Smooth muscle cell (in vitro differentiated cells): ENCODE measurements at regions not wholly inside any gene's neighbourhood (a gene's known extent, or its start where the extent isn't known, plus 50 kb on each side); places are given as distances from the start of the nearest gene placed in this dataset.
"Not testable (repeated sequence)": the region's sequence is repeated elsewhere in the genome, so short reads cannot be mapped to it uniquely, and the experiment has no call there.

Experiments used
- DNase-seq: peaks from one replicate; lab custom pipeline; 2025; ENCODE audit not compliant: unreplicated experiment; lab: John Stamatoyannopoulos, UW
- H2AFZ ChIP-seq: fragments of 200-600 bp; sonication (generic); 2 replicates; pipeline ENCODE4 v1.6.0; 2016; ENCODE audit warnings: antibody characterized with exemption, low read depth, mild to moderate bottlenecking
- H3F3A ChIP-seq: fragments of 200-600 bp; sonication (generic); 2 replicates; pipeline ENCODE4 v1.6.0; 2017; ENCODE audit warnings: antibody characterized with exemption, low read depth
- H3K27ac ChIP-seq: fragments of 200-600 bp; sonication (generic); 2 replicates; pipeline ENCODE4 v1.5.1; 2016; ENCODE audit warnings: low read depth, mild to moderate bottlenecking
- H3K27me3 ChIP-seq: fragments of 200-600 bp; sonication (generic); 2 replicates; pipeline ENCODE4 v1.6.1; 2016; ENCODE audit warnings: low read depth, mild to moderate bottlenecking
- H3K36me3 ChIP-seq: fragments of 200-600 bp; sonication (generic); 2 replicates; pipeline ENCODE4 v1.5.1; 2016; ENCODE audit warnings: low read depth
- H3K4me1 ChIP-seq: fragments of 200-600 bp; sonication (generic); 2 replicates; pipeline ENCODE4 v1.5.1; 2016; ENCODE audit warnings: low read depth
- H3K4me2 ChIP-seq: fragments of 200-600 bp; sonication (generic); 2 replicates; pipeline ENCODE4 v1.6.0; 2016; ENCODE audit warnings: mild to moderate bottlenecking
- H3K4me3 ChIP-seq: fragments of 200-600 bp; sonication (generic); 2 replicates; pipeline ENCODE4 v1.5.1; 2016; ENCODE audit warnings: mild to moderate bottlenecking
- H3K79me2 ChIP-seq: fragments of 200-600 bp; sonication (generic); 2 replicates; pipeline ENCODE4 v1.6.0; 2016; ENCODE audit warnings: low read depth, mild to moderate bottlenecking
- H3K9ac ChIP-seq: fragments of 200-600 bp; sonication (generic); 2 replicates; pipeline ENCODE4 v1.6.0; 2016; ENCODE audit warnings: low read depth
- H3K9me3 ChIP-seq: fragments of 200-600 bp; sonication (generic); replicated peaks from 2 replicates; pipeline ENCODE4 v1.5.1; 2016; ENCODE audit warnings: low read depth
- H4K20me1 ChIP-seq: fragments of 200-600 bp; sonication (generic); 2 replicates; pipeline ENCODE4 v1.6.0; 2016; ENCODE audit warnings: low read depth
- CTCF ChIP-seq: fragments of 200-600 bp; sonication (generic); IDR thresholded peaks from 2 replicates; pipeline ENCODE4 v1.5.1; 2017; ENCODE audit warnings: borderline replicate concordance, mild to moderate bottlenecking, antibody characterized with exemption; ENCODE audit not compliant: insufficient read depth, poor library complexity, severe bottlenecking
- WGBS: methylation state at CpG from one replicate; pipeline ENCODE4 v1.1.7; 2016; ENCODE audit warnings: low lambda C conversion rate; 5-methylcytosine and 5-hydroxymethylcytosine counted together

- Histone ChIP-seq H3K4me3 (no peak overlapping the region), H4K20me1 (no peaks in the 10 kb centered on the region), H3K79me2 (no peaks in the 10 kb centered on the region), H3F3A (no peaks in the 10 kb centered on the region), H3K36me3 (no peaks in the 10 kb centered on the region), H3K27ac (no peak overlapping the region), H3K9me3 (no peaks in the 10 kb centered on the region), H3K4me2 (no peak overlapping the region), H2AFZ (no peak overlapping the region), H3K9ac (no peak overlapping the region), H3K4me1 (no peaks in the 10 kb centered on the region), H3K27me3 (no peaks in the 10 kb centered on the region)
- no peak for TF ChIP-seq CTCF
- WGBS = 86% methylated on average over 4 of the region's 4 CpGs
- no peak for DNase-seq
These were observed 217.6 kb upstream of the NEBL start for GRCh38 chr10:21114683-21115082.

- Histone ChIP-seq H3K79me2 (no peaks in the 10 kb centered on the region), H3K4me3 (no peak overlapping the region), H3K4me1 (no peaks in the 10 kb centered on the region), H3K9ac (no peak overlapping the region), H3K36me3 (no peaks in the 10 kb centered on the region), H3K4me2 (no peak overlapping the region), H3K9me3 (no peaks in the 10 kb centered on the region), H3K27ac (no peak overlapping the region), H4K20me1 (no peaks in the 10 kb centered on the region), H2AFZ (no peak overlapping the region), H3K27me3 (no peaks in the 10 kb centered on the region), H3F3A (no peaks in the 10 kb centered on the region)
- WGBS = 88% methylated on average over 2 of the region's 2 CpGs
- TF ChIP-seq CTCF = no peak
- no peak for DNase-seq
These were observed 213.2 kb upstream of the NEBL start for GRCh38 chr10:21110358-21110757.

GRCh38 chr10:21106931-21107330 is 209.8 kb upstream of the NEBL start:
- H3K9ac ChIP-seq, DNase-seq, H3K4me1 ChIP-seq, H3K79me2 ChIP-seq, H3K36me3 ChIP-seq, H4K20me1 ChIP-seq, H2AFZ ChIP-seq, H3K4me3 ChIP-seq, H3F3A ChIP-seq, H3K27me3 ChIP-seq, H3K27ac ChIP-seq, H3K4me2 ChIP-seq, H3K9me3 ChIP-seq: not testable (repeated sequence)
- 94% methylated on average over 4 of the region's 4 CpGs for WGBS

- DNase-seq, H3K9ac ChIP-seq, H3F3A ChIP-seq, H3K4me1 ChIP-seq, H3K9me3 ChIP-seq, H3K79me2 ChIP-seq, H4K20me1 ChIP-seq, H3K36me3 ChIP-seq, H3K27me3 ChIP-seq, H3K4me3 ChIP-seq, H3K4me2 ChIP-seq, H2AFZ ChIP-seq, H3K27ac ChIP-seq: not testable (repeated sequence)
- 85% methylated on average over 3 of the region's 3 CpGs for WGBS
These were observed 208.2 kb upstream of the NEBL start for GRCh38 chr10:21105331-21105730.

GRCh38 chr10:21100871-21101514 is 203.9 kb upstream of the NEBL start:
- no peaks in the 10 kb centered on the region for H3K36me3 ChIP-seq
- no peak for DNase-seq
- peaks cover 22% of the 10 kb centered on the region for H3K4me1 ChIP-seq
- H3K4me2 ChIP-seq = peak overlapping the region; percentile 21
- no peaks in the 10 kb centered on the region for H4K20me1 ChIP-seq
- peak overlapping the region; percentile 66 for H2AFZ ChIP-seq
- no peaks in the 10 kb centered on the region for H3K27me3 ChIP-seq
- TF ChIP-seq CTCF = no peak
- no peaks in the 10 kb centered on the region for H3F3A ChIP-seq
- no peak overlapping the region for H3K4me3 ChIP-seq
- 50% methylated on average over 7 of the region's 7 CpGs for WGBS
- no peaks in the 10 kb centered on the region for H3K9me3 ChIP-seq
- H3K9ac ChIP-seq = peak overlapping the region; percentile 22
- H3K79me2 ChIP-seq = no peaks in the 10 kb centered on the region
- H3K27ac ChIP-seq = peak overlapping the region; percentile 44
